Liver (tissue), 3 donors: ENCODE measurements at regions not wholly inside any gene's neighbourhood (a gene's known extent, or its start where the extent isn't known, plus 50 kb on each side); places are given as distances from the start of the nearest gene placed in this dataset.

ENCODE experiments used
- ATF3 ChIP-seq: IDR thresholded peaks from 2 replicates; pipeline ENCODE4 v1.6.1; 2016; ENCODE audit warnings: antibody characterized with exemption
- CTCF ChIP-seq: fragments of 150-350 bp; IDR thresholded peaks from 2 replicates; pipeline ENCODE4 v1.5.1; 2017; ENCODE audit warnings: improper control_type of control experiment, low read depth, low read length; ENCODE audit not compliant: missing input control
- EGR1 ChIP-seq, 2 donors: IDR thresholded peaks; 2 replicates each; pipeline ENCODE4 v1.6.1; 2016 to 2018; ENCODE audit warnings: antibody characterized with exemption in 2 of 2, low read depth in 2 of 2
- GABPA ChIP-seq, 2 donors: IDR thresholded peaks in 1 of 2; conservative IDR thresholded peaks in 1 of 2; 2 replicates each; pipeline ENCODE4 v1.6.1; 2016; ENCODE audit warnings: antibody characterized with exemption in 2 of 2, mild to moderate bottlenecking in 1 of 2, moderate library complexity in 1 of 2
- HNF4G ChIP-seq: IDR thresholded peaks from 2 replicates; pipeline ENCODE4 v1.6.1; 2016; ENCODE audit warnings: antibody characterized with exemption
- JUND ChIP-seq, 2 donors: IDR thresholded peaks; 2 replicates each; pipeline ENCODE4 v1.6.1; 2016; ENCODE audit warnings: antibody characterized with exemption in 2 of 2
- REST ChIP-seq: IDR thresholded peaks from 2 replicates; pipeline ENCODE4 v1.6.1; 2016; ENCODE audit warnings: antibody characterized with exemption, mild to moderate bottlenecking
- SP1 ChIP-seq: IDR thresholded peaks from 2 replicates; pipeline ENCODE4 v1.6.1; 2018; ENCODE audit warnings: antibody characterized with exemption, mild to moderate bottlenecking
- TAF1 ChIP-seq: conservative IDR thresholded peaks from 2 replicates; pipeline ENCODE4 v1.6.1; 2016; ENCODE audit warnings: antibody characterized with exemption, mild to moderate bottlenecking
- YY1 ChIP-seq: IDR thresholded peaks from 2 replicates; pipeline ENCODE4 v1.6.1; 2016; ENCODE audit warnings: antibody characterized with exemption, mild to moderate bottlenecking
- ZBTB33 ChIP-seq: IDR thresholded peaks from 2 replicates; pipeline ENCODE4 v1.6.1; 2016; ENCODE audit warnings: antibody characterized with exemption
- donor health status: healthy.
- donor health status: healthy.

- no peak for TF ChIP-seq CTCF
- no peak for TF ChIP-seq ZBTB33
- TF ChIP-seq TAF1: no peak
- TF ChIP-seq JUND (IDR thresholded peaks at IDR 0.05): no peak
- TF ChIP-seq HNF4G: no peak
- no peak for TF ChIP-seq YY1
- no peak for TF ChIP-seq SP1
- TF ChIP-seq REST: no peak
- TF ChIP-seq EGR1 (IDR thresholded peaks at IDR 0.05; ENCODE audit: low read depth in 2 of 2): no peak
- no peak for TF ChIP-seq GABPA (IDR thresholded peaks at IDR 0.05 in 1 of 2, conservative IDR thresholded peaks at IDR 0.05 in 1 of 2)
- no peak for TF ChIP-seq ATF3
These were observed 81.6 kb upstream of the KLF3 start for GRCh38 chr4:38582445-38582844.
